ENCODE measurements at regions not wholly inside any gene's neighbourhood (a gene's known extent, or its start where the extent isn't known, plus 50 kb on each side); places are given as distances from the start of the nearest gene placed in this dataset.
"Not testable (repeated sequence)": the region's sequence is repeated elsewhere in the genome, so short reads cannot be mapped to it uniquely, and the experiment has no call there.

DNA sequence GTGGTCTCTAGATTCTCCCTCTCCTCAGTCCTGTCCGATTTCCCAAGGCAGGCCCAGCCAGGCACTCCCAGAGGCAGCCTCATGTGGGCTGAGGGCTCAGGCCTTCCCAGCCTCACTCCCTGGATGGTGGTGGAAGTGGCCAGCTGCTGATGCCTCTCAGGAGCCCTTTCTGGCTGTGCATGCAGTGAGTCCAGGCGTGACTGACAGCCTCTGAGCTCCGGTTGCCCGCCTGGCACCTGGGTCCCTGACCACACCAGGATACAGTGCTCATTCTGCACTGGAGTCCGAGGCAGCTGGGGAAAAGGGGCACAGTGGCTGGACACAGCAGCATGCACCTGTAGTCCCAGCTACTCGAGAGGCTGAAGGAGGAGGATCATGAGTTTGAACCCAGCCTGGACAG, 132.6 kb downstream of the CUL2 start:
- no peak for DNase-seq

GRCh38 chr10:34956756-34957155, 133.4 kb downstream of the CUL2 start:
- no peak for DNase-seq

DNA sequence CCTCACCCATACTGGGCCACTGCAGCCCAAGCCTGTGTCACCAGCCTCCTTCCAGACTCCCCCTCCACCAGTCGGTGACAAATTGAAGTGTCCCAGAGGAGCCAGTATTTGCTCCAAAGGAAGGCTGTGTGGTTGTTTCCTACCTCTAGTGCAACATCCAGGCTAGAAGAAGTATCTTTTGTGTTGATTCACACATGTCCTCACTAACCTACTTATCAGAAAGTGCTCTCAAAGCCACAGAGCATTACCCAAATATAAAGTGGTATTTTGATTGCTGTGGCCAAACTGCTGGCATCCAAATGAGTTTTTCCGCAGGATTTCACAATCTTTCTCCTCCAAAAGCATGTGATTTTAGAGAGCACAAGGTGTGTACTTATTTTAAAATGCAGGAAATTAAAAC, 134.8 kb downstream of the CUL2 start:
- no peak for DNase-seq

DNA sequence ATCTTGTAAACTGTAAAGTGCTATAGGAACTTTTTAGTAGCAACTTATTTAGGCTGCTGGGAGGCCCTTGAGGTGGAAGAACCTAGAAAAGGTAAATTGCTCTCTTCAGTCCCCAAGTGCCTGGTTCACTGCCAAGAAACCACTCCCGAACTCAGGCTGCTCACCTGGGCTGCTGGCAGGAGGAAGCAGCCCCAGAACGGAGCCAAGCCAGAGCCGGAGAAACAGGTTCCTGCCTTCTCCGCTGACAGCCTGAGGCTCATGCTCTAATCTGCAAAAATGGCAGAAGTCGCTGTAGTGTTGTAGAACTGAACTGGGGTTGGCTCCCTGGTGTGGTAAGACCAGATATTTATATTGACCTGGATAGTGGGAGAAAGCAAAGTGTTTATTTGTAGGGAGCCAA, 136.0 kb downstream of the CUL2 start:
- no peak for DNase-seq

GRCh38 chr10:34951263-34951887, 136.3 kb upstream of the PARD3 start:
- not testable (repeated sequence) for DNase-seq

DNA sequence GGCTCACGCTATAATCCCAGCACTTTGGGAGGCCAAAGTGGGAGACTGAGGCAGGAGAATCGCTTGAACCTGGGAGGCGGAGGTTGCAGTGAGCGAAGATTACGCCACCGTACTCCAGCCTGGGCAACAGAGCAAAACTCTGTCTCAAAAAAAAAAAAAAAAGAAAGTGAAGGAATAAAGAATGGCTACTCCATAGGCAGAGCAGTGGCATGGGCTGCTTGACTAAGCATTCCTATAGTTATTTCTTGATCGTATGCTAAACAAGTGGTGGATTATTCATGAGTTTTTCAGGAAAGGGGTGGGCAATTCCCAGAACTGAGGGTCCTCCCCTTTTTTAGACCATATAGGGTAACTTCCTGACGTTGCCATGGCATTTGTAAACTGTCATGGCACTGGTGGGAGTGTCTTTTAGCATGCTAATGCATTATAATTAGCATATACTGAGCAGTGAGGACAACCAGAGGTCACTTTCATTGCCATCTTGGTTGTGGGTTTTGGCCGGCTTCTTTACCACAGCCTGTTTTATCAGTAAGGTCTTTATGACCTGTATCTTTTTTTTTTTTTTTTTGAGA, 130.9 kb upstream of the PARD3 start:
- DNase-seq = not testable (repeated sequence)

DNA sequence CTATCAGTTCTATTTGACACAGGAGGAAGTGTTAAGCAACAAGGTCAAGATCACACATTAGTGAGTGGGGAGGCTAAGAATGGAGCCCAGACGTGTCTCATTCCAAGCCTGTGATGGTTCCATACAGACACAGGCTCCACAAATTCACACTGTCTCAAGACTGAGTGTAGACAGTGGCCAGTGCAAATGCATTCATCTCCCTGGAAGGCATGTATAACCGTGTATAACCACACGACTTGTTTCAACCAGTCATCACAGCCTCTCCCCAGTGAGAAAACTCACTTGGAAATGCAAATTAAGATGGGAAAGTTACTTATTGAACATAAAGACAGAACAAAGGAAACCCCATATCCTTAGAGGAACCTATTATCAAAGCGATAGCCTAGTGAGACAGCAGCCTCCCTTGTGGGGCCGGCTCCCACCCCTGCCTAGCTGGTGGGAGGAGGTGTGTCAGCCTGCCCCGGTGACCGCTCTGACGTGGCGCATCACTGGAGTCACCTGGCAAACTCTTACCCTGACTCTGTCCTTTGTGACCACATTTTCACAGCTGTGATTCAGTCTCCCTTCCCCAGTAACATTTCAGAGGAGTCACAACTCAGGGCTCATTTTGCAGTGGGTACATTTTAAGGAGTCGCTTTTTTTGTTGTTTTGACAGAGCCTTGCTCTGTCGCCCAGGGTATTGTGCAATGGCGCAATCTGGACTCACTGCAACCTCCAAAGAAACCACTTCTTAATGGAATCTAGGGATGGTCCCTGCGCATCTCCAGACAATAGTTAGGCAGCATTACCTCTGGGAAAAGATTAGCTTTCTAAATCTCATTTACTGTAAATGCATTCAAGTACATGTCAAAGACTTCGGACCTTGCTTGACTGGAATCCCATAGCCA, 126.6 kb upstream of the PARD3 start:
- DNase-seq = no peak

GRCh38 chr10:34940436-34940835, 125.3 kb upstream of the PARD3 start:
- no peak for DNase-seq

- DNase-seq = no peak
Measured at GRCh38 chr10:34938399-34938670, 123.2 kb upstream of the PARD3 start.

GRCh38 chr10:34937643-34938398, 122.7 kb upstream of the PARD3 start:
- DNase-seq = not testable (repeated sequence)

GRCh38 chr10:34936061-34936460, 121.0 kb upstream of the PARD3 start:
- no peak for DNase-seq

GRCh38 chr10:34933676-34934075, 118.6 kb upstream of the PARD3 start:
- DNase-seq = no peak

DNA sequence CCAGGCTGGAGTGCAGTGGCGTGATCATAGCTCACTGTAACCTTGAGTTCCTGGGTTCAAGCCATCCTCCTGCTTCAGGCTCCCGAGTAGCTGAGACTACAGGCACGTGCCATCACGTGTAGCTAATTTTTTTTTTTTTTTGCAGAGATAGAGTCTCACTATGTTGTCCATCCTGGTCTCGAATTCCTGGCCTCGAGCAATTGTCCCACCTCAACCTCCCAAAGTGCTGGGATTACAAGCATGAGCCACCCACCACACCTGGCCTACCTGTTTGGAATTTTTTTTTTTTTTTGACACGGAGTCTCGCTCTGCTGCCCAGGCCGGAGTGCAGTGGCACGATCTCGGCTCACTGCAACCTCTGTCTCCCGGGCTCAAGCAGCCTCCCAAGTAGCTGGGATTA, 117.1 kb upstream of the PARD3 start:
- no peak for DNase-seq

GRCh38 chr10:34931216-34931615, 116.1 kb upstream of the PARD3 start:
- DNase-seq = no peak

- DNase-seq = no peak
Measured at GRCh38 chr10:34922138-34922537, 107.0 kb upstream of the PARD3 start.

DNA sequence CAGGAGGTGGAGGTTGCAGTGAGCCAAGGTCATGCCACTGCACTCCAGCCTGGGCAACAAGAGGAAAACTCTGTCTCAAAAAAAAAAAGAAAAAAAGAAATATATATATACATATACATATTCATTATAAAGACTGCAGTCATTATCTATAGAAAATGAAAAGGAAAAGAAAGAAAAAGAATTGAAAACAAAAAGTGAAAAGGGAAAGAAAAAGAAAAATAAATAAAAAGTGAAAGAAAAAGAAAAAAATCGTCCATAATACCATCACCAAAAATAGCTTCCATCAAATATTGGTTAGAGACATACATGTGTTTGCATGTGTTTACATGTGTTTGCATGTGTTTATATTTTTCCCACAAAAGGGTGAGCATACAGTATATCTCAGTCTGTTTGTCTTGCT, 105.5 kb upstream of the PARD3 start:
- DNase-seq = no peak

- no peak for DNase-seq
Measured at GRCh38 chr10:34918776-34919315, 103.8 kb upstream of the PARD3 start.

DNA sequence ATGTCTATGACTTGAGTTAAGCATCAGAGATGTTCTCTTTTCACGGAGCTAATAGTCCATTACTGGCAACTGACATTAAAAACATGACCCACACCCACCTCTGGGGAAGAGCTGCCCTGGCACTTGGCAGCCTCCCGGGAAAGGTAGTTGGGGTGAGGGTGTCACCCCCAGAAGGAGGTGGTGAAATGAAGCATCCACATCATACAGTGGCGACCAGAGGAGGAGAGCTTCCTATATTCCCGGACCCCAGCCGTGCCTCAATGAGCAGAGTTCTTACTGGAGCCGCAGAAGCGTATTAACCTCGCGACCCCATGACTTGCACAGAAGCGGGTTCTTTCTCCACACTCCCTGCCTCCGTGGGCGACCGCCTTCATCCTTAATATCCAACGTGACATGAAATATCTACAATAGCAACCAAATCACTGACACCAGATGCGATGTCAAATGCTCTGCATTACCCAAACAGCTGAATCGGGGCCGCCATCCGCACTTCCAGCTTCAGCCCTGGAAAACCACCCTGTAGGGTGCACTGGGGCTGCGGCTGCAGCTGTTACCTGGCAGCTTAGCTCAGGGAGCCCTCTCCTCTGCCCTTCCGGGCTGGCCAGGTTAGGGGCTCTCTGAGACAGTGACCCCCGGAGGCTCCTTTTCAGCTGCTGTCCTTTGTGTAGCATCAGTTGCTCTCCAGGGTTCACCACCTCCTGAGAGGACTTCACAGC, 103.1 kb upstream of the PARD3 start:
- no peak for DNase-seq

GRCh38 chr10:34916314-34916713, 101.2 kb upstream of the PARD3 start:
- DNase-seq = peak in 1 of 2 donors; percentile 3

DNA sequence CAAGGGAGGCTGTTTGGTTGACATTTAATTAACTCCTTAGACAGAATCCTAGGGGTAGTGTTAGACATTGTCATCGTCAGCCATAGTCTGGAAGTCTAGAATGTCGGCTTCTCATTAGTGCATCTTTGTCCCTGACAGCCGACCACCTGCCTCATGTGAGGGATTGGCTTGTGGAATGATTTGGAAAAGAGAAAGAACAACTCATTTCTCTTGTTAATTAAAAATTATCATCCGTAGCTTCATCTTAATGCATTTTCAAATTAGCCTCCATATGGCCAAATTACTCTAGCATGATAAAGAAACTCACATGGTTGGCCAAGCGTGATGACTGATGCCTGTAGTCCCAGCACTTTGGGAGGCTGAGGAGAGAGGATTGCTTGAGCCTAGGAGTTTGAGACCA, 97.7 kb upstream of the PARD3 start:
- no peak for DNase-seq

DNA sequence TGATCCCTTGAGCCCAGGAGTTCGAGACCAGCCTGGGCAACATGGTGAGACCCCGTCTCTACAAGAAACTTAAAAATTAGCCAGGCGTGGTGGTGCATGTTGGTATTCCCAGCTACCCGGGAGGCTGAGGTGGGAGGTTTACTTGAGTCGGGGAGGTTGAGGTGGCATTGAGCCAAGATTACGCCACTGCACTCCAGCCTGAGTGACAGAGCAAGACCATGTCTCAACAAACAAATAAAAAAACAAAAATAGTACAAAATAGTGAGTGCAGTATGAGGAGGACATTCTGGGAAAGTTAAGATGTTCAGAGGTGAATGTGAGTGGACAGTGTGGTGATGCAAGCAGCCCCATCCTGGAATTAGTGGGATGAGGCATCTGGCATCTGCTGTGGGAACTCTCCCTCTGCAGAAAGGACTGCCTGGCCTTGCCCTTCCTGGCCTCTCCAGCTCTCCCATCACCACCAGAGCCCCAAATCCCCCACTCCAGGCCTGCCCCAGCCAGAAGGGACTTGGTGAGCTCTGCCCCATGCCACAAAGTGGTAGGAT, 96.6 kb upstream of the PARD3 start:
- no peak for DNase-seq

GRCh38 chr10:34908481-34908880, 93.4 kb upstream of the PARD3 start:
- no peak for DNase-seq

All from inflammatory macrophage (primary cell).